ENCODE measurements at regions not wholly inside any gene's neighbourhood (a gene's known extent, or its start where the extent isn't known, plus 50 kb on each side); places are given as distances from the start of the nearest gene placed in this dataset.

- Mint-ChIP-seq H3K9me3 (ENCODE audit: unreplicated experiment) (no peaks in the 10 kb centered on the region), H3K36me3 (ENCODE audit: insufficient read depth, unreplicated experiment) (peaks cover 6% of the 10 kb centered on the region), H3K27me3 (ENCODE audit: insufficient read depth, unreplicated experiment) (no peaks in the 10 kb centered on the region), H3K4me3 (ENCODE audit: unreplicated experiment) (no peak overlapping the region), H3K27ac (ENCODE audit: unreplicated experiment) (no peak overlapping the region), H3K4me1 (ENCODE audit: low read depth, unreplicated experiment) (no peaks in the 10 kb centered on the region)
- no peak for DNase-seq
- Histone ChIP-seq H3K9me3 (no peaks in the 10 kb centered on the region), H3K4me3 (ENCODE audit: low read depth, low read length) (no peak overlapping the region), H3K4me1 (no peaks in the 10 kb centered on the region), H3K27me3 (replicated peaks; ENCODE audit: control insufficient read depth, insufficient read depth, low read length) (no peaks in the 10 kb centered on the region), H3K36me3 (ENCODE audit: control insufficient read depth, insufficient read depth, low read length) (no peaks in the 10 kb centered on the region)
- CTCF ChIA-PET: no interaction called here
- BruUV-seq (replicated peaks): no TSS peak
- intact Hi-C loops (cut with micrococcal nuclease; ENCODE audit: unreplicated experiment): no loop called here
- POLR2A ChIA-PET: no interaction called here
- no peak for TF ChIP-seq CTCF (IDR thresholded peaks at IDR 0.05; ENCODE audit: insufficient read depth in 1 of 2, low read depth in 1 of 2, low read length in 1 of 2, severe bottlenecking in 1 of 2, unreplicated experiment in 1 of 2)
Observed at GRCh38 chr1:232451506-232451905, 178.4 kb downstream of the SIPA1L2 start.

GRCh38 chr1:232450615-232451014 lies 179.3 kb downstream of the SIPA1L2 start:
- Mint-ChIP-seq H3K4me1 (ENCODE audit: low read depth, unreplicated experiment) (no peaks in the 10 kb centered on the region), H3K36me3 (ENCODE audit: insufficient read depth, unreplicated experiment) (peaks cover 6% of the 10 kb centered on the region), H3K27ac (ENCODE audit: unreplicated experiment) (no peak overlapping the region), H3K27me3 (ENCODE audit: insufficient read depth, unreplicated experiment) (no peaks in the 10 kb centered on the region), H3K4me3 (ENCODE audit: unreplicated experiment) (no peak overlapping the region), H3K9me3 (ENCODE audit: unreplicated experiment) (no peaks in the 10 kb centered on the region)
- Histone ChIP-seq H3K4me1 (no peaks in the 10 kb centered on the region), H3K36me3 (ENCODE audit: control insufficient read depth, insufficient read depth, low read length) (no peaks in the 10 kb centered on the region), H3K4me3 (ENCODE audit: low read depth, low read length) (no peak overlapping the region), H3K9me3 (no peaks in the 10 kb centered on the region), H3K27me3 (replicated peaks; ENCODE audit: control insufficient read depth, insufficient read depth, low read length) (no peaks in the 10 kb centered on the region)
- ChIA-PET POLR2A (no interaction called here), CTCF (no interaction called here)
- intact Hi-C loops (cut with micrococcal nuclease; ENCODE audit: unreplicated experiment): no loop called here
- BruUV-seq (replicated peaks): no TSS peak
- DNase-seq: no peak
- TF ChIP-seq CTCF (IDR thresholded peaks at IDR 0.05; ENCODE audit: insufficient read depth in 1 of 2, low read depth in 1 of 2, low read length in 1 of 2, severe bottlenecking in 1 of 2, unreplicated experiment in 1 of 2): no peak

GRCh38 chr1:232447125-232447524 lies 182.8 kb downstream of the SIPA1L2 start:
- H3K9me3 Mint-ChIP-seq (ENCODE audit: unreplicated experiment): no peaks in the 10 kb centered on the region
- POLR2A ChIA-PET: no interaction called here
- Histone ChIP-seq H3K4me3 (ENCODE audit: low read depth, low read length) (no peak overlapping the region), H3K36me3 (ENCODE audit: control insufficient read depth, insufficient read depth, low read length) (no peaks in the 10 kb centered on the region), H3K27me3 (replicated peaks; ENCODE audit: control insufficient read depth, insufficient read depth, low read length) (no peaks in the 10 kb centered on the region), H3K9me3 (no peaks in the 10 kb centered on the region), H3K4me1 (no peaks in the 10 kb centered on the region)
- H3K36me3 Mint-ChIP-seq (ENCODE audit: insufficient read depth, unreplicated experiment): peaks cover 6% of the 10 kb centered on the region
- H3K27me3 Mint-ChIP-seq (ENCODE audit: insufficient read depth, unreplicated experiment): no peaks in the 10 kb centered on the region
- H3K4me1 Mint-ChIP-seq (ENCODE audit: low read depth, unreplicated experiment): no peaks in the 10 kb centered on the region
- TF ChIP-seq CTCF (IDR thresholded peaks at IDR 0.05; ENCODE audit: insufficient read depth in 1 of 2, low read depth in 1 of 2, low read length in 1 of 2, severe bottlenecking in 1 of 2, unreplicated experiment in 1 of 2): no peak
- H3K27ac Mint-ChIP-seq (ENCODE audit: unreplicated experiment): no peak overlapping the region
- intact Hi-C loops (cut with micrococcal nuclease; ENCODE audit: unreplicated experiment): no loop called here
- CTCF ChIA-PET: no interaction called here
- no TSS peak for BruUV-seq (replicated peaks)
- no peak overlapping the region for H3K4me3 Mint-ChIP-seq (ENCODE audit: unreplicated experiment)
- no peak for DNase-seq
